Thymus (tissue), 11 donors: ENCODE measurements at regions not wholly inside any gene's neighbourhood (a gene's known extent, or its start where the extent isn't known, plus 50 kb on each side); places are given as distances from the start of the nearest gene placed in this dataset.

ENCODE experiments used
- DNase-seq, 9 donors: peaks; one replicate each; pipeline ENCODE4 v3.0.0-alpha.2; 2013; ENCODE audit warnings: low spot score in 9 of 9, low read depth in 6 of 9, missing footprints in 1 of 9
- H3K27ac ChIP-seq, 2 donors: one replicate each; pipeline ENCODE4 v1.5.1; 2013; ENCODE audit warnings: control low read depth in 1 of 2, low read depth in 1 of 2, low read length in 1 of 2, mild to moderate bottlenecking in 1 of 2, moderate library complexity in 1 of 2
- H3K27me3 ChIP-seq, 2 donors: one replicate each; pipeline ENCODE4 v1.5.1; 2013; ENCODE audit warnings: low read length in 1 of 2; ENCODE audit not compliant: control insufficient read depth in 2 of 2, insufficient read depth in 1 of 2
- H3K36me3 ChIP-seq, 2 donors: one replicate each; pipeline ENCODE4 v1.5.1; 2013; ENCODE audit warnings: low read length in 1 of 2, mild to moderate bottlenecking in 1 of 2, moderate library complexity in 1 of 2; ENCODE audit not compliant: control insufficient read depth in 2 of 2, insufficient read depth in 2 of 2
- H3K4me1 ChIP-seq, 2 donors: one replicate each; pipeline ENCODE4 v1.5.1; 2013; ENCODE audit warnings: low read length in 2 of 2; ENCODE audit not compliant: control insufficient read depth in 2 of 2, insufficient read depth in 2 of 2
- H3K4me3 ChIP-seq, 2 donors: one replicate each; pipeline ENCODE4 v1.5.1; 2013; ENCODE audit warnings: low read length in 2 of 2, control low read depth in 1 of 2, mild to moderate bottlenecking in 1 of 2
- H3K9me3 ChIP-seq, 2 donors: one replicate each; pipeline ENCODE4 v1.5.1; 2013; ENCODE audit warnings: low read length in 1 of 2, mild to moderate bottlenecking in 1 of 2; ENCODE audit not compliant: control insufficient read depth in 2 of 2, insufficient read depth in 1 of 2
- WGBS: extraction: QIAGEN DNeasy Blood & Tissue Kit; methylation state at CpG from one replicate; pipeline ENCODE4 v1.1.7; 2013; 5-methylcytosine and 5-hydroxymethylcytosine counted together
- donor health status: healthy.

DNA sequence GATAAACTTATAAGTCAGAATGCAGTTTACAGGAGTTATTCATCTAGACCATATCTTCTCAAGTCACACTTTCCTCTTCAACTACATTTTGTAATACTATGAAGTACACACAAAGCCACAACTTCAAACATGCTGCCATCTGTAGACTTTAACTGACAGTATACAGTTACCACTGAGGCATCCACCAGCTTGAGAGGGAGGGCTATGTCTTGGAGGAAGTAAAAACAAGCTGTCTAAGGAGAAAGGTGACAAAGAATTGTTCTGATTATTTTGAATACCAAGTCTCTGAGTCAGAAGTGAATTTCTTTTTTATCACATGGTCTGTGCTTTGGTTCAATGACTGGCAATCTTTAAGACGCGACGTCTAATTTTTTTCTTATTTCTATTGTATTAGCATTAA lies 97.6 kb upstream of the CDH10 start:
- H3K4me3 ChIP-seq: no peak overlapping the region
- H3K4me1 ChIP-seq: no peaks in the 10 kb centered on the region
- WGBS: 97% methylated on average over 3 of the region's 3 CpGs
- H3K27ac ChIP-seq: no peak overlapping the region
- H3K27me3 ChIP-seq: no peaks in the 10 kb centered on the region
- no peaks in the 10 kb centered on the region for H3K9me3 ChIP-seq
- DNase-seq: peak in 1 of 9 donors; percentile 1
- H3K36me3 ChIP-seq: no peaks in the 10 kb centered on the region

DNA sequence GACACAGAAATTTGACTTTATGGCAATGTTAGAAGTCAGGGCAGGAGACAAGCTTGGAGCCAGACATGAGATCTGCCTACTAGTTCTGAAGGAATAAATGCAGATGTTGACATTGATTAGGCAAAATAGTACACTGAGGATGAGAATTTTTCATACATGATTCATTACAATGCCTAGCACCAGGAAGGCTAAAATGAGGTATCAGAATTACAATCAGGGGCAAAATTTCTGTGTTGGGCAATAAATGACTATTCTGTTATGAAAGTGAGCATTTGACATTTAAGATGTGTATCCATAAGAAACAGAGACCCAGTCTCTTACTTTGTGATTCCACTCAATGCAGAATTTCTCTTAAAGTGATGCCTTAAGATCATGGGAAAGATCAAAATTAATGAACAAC lies 92.4 kb upstream of the CDH10 start:
- H3K27ac ChIP-seq: no peak overlapping the region
- no peaks in the 10 kb centered on the region for H3K36me3 ChIP-seq
- DNase-seq: no peak
- H3K27me3 ChIP-seq: no peaks in the 10 kb centered on the region
- no peaks in the 10 kb centered on the region for H3K9me3 ChIP-seq
- H3K4me1 ChIP-seq: no peaks in the 10 kb centered on the region
- H3K4me3 ChIP-seq: no peak overlapping the region

DNA sequence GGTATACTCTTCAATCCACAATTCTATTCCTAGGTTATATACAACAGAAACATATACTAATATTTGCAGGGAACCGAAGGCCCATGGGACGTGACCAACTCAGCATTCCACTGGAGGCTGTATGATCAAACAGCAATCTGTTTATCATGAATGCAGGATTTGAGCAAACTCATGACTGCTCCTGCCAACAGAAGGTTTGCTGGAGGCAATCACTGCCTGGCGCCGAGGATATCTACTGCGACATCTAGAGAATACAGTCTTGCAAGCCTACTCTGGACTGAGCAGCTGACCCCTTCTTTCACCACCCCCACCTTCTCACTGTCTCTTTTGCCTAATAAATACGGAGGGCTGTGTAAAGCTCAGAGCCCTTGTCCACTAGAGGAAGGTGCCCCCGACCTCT lies 90.5 kb upstream of the CDH10 start:
- no peak overlapping the region for H3K27ac ChIP-seq
- H3K9me3 ChIP-seq: no peaks in the 10 kb centered on the region
- DNase-seq: no peak
- no peaks in the 10 kb centered on the region for H3K4me1 ChIP-seq
- H3K4me3 ChIP-seq: no peak overlapping the region
- WGBS: 89% methylated on average over 7 of the region's 7 CpGs
- no peaks in the 10 kb centered on the region for H3K27me3 ChIP-seq
- no peaks in the 10 kb centered on the region for H3K36me3 ChIP-seq

DNA sequence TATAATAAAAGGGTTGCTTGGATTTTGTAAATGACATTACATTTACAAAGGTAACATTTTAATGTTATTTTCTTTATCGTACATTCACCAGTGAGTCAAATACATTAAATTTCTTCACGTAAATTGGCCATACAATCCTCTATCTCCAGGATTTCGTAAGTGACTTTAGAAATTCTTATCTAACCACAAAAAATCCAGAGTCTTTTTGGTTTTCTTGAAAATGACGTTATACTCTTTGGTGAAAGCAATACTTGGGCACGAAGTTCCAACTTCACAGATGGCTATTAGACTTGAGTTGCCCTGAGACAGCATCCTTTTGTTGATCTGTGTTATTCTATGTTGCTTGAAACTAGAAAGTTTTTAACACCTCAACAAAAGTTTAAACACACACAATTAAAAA lies 87.4 kb upstream of the CDH10 start:
- Histone ChIP-seq H3K4me3 (no peak overlapping the region), H3K27ac (no peak overlapping the region), H3K36me3 (no peaks in the 10 kb centered on the region), H3K4me1 (no peaks in the 10 kb centered on the region), H3K27me3 (no peaks in the 10 kb centered on the region), H3K9me3 (no peaks in the 10 kb centered on the region)
- DNase-seq: no peak
- whole genome bisulfite sequencing: 86% methylated on average over 5 of the region's 5 CpGs

DNA sequence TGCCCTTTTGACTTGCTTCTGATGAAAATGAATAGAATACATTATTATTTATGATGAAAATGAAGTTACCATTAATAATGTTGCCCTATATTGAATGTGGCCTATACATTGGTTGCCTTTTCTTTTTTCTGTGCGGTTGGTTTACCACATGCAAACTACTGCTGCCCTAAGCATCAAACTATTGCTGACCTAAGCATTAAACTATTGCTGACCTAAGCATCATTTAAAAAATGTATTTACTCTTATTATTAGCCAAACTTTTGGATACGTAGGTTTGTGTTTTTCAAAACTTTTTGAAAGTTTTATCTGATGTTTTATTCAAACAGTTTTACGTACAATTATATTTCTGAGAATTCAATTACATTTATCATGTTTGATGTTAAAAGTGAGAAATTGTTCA lies 76.0 kb upstream of the CDH10 start:
- WGBS: 96% methylated on average over 3 of the region's 3 CpGs
- Histone ChIP-seq H3K4me1 (no peaks in the 10 kb centered on the region), H3K27ac (no peak overlapping the region), H3K36me3 (no peaks in the 10 kb centered on the region), H3K27me3 (no peaks in the 10 kb centered on the region), H3K4me3 (no peak overlapping the region), H3K9me3 (no peaks in the 10 kb centered on the region)
- no peak for DNase-seq

DNA sequence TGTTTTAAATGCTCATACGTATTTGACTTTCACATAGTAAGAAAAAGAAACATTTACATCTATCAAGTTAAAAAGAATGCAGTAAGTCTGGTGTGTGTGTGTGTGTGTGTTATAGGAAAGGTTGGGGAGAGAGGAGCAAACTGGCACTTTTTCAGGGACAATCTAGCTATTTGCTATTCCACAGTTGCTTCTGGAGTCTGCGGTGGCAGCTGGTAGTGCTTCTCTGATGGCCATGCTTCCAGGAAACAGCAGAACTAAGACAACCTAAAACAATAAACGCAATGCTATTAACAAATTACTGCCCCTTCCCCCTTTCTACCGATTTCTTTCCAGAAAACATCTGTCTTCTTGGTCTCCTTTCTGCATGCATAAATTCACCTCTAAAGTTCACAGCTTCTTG lies 70.0 kb upstream of the CDH10 start:
- no peaks in the 10 kb centered on the region for H3K4me1 ChIP-seq
- no peak for DNase-seq
- H3K27ac ChIP-seq: no peak overlapping the region
- H3K36me3 ChIP-seq: no peaks in the 10 kb centered on the region
- no peak overlapping the region for H3K4me3 ChIP-seq
- 61% methylated on average over 4 of the region's 4 CpGs for WGBS
- no peaks in the 10 kb centered on the region for H3K9me3 ChIP-seq
- no peaks in the 10 kb centered on the region for H3K27me3 ChIP-seq

DNA sequence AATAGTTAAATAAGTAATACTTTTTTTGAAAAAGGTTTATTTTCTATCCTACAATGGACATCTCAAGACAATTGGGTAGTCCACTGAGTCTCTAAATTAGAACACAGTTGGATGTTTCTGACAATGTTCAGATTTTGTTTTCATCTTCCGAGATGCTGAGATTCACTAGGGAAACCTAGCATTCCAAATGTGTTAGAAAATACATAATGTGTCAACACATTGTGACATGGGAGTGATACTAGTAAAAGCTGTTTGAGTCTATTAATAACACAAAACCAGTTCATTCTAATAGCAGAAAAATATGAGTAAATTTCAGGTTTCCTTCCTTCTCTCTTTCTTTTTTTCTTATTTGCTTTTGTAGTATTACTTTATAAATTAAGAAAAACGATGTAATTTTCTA lies 68.2 kb upstream of the CDH10 start:
- WGBS: 68% methylated on average over 2 of the region's 2 CpGs
- H3K36me3 ChIP-seq: no peaks in the 10 kb centered on the region
- no peaks in the 10 kb centered on the region for H3K4me1 ChIP-seq

DNA sequence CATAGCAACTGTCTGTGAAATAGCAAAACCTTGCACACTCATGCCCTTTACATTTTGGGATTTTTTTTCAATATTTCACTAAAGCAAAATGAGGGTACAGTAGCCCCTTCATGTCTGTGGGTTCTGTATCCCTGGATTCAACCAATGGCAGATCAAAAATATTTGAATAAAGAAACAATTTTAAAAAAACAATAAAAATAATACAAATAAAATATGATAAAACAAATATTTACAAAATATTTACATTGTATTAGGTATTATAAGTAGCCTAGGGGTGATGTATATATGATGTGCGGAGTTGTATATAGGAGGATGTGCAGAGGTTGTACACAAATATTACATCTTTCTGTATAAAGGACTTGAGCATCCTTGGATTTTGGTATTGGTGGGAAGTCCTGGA lies 67.3 kb upstream of the CDH10 start:
- H3K4me3 ChIP-seq: no peak overlapping the region

More for the DNA sequence above, 68.2 kb upstream of the CDH10 start:
- Histone ChIP-seq H3K4me3 (no peak overlapping the region), H3K9me3 (no peaks in the 10 kb centered on the region), H3K27ac (no peak overlapping the region), H3K27me3 (no peaks in the 10 kb centered on the region)
- DNase-seq: no peak

DNA sequence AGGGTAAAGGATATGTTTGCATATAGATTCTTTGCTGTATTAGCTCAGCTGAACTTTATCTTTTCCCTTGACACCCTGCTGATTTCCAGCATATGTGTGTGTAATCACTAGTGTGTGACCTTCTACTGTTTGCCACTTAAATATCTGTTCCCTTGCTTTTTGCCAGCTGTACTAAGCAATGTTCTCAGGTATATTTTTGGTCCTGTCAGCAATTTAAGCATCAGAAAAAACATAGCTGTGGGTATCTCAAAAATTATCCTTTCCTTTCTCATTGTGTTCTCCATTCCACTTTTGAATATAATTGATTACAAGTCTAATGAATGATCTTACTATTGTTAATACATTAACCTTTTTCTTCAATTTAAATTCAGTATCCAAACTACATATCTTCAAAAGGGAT lies 59.2 kb upstream of the CDH10 start:
- no peaks in the 10 kb centered on the region for H3K27me3 ChIP-seq
- no peak overlapping the region for H3K4me3 ChIP-seq
- H3K36me3 ChIP-seq: no peaks in the 10 kb centered on the region
- no peaks in the 10 kb centered on the region for H3K9me3 ChIP-seq
- H3K4me1 ChIP-seq: no peaks in the 10 kb centered on the region
- no peak for DNase-seq
- no peak overlapping the region for H3K27ac ChIP-seq

More for the DNA sequence above, 67.3 kb upstream of the CDH10 start:
- DNase-seq: no peak
- no peaks in the 10 kb centered on the region for H3K36me3 ChIP-seq
- H3K9me3 ChIP-seq: no peaks in the 10 kb centered on the region
- no peaks in the 10 kb centered on the region for H3K4me1 ChIP-seq
- H3K27ac ChIP-seq: no peak overlapping the region
- no peaks in the 10 kb centered on the region for H3K27me3 ChIP-seq
- 95% methylated on average over 1 of the region's 1 CpG for WGBS
